HEK293 (cell line): ENCODE measurements at regions not wholly inside any gene's neighbourhood (a gene's known extent, or its start where the extent isn't known, plus 50 kb on each side); places are given as distances from the start of the nearest gene placed in this dataset.

Experiments
- CTCF ChIP-seq: fragments of 450-650 bp; formaldehyde crosslinking; IDR thresholded peaks from 2 replicates; pipeline ENCODE4 v1.5.1; 2016; ENCODE audit warnings: missing biosample characterization, missing genetic modification characterization
- PBX3 ChIP-seq: sonication (generic); formaldehyde crosslinking; IDR thresholded peaks from 2 replicates; pipeline ENCODE4 v1.8.1; 2022; ENCODE audit warnings: mild to moderate bottlenecking, moderate library complexity, missing genetic modification reagents
- ZBTB8A ChIP-seq: fragments of 450-650 bp; formaldehyde crosslinking; IDR thresholded peaks from 2 replicates; pipeline ENCODE4 v1.5.1; 2016; ENCODE audit warnings: missing biosample characterization, missing genetic modification characterization
- ZFP41 ChIP-seq: fragments of 450-650 bp; formaldehyde crosslinking; IDR thresholded peaks from 2 replicates; pipeline ENCODE4 v1.5.1; 2016; ENCODE audit warnings: missing biosample characterization, missing genetic modification characterization, borderline replicate concordance
- ZNF138 ChIP-seq: fragments of 450-650 bp; formaldehyde crosslinking; IDR thresholded peaks from 2 replicates; pipeline ENCODE4 v1.5.1; 2016; ENCODE audit warnings: missing biosample characterization, missing genetic modification characterization, borderline replicate concordance
- ZNF302 ChIP-seq: fragments of 450-650 bp; formaldehyde crosslinking; IDR thresholded peaks from 2 replicates; pipeline ENCODE4 v1.5.1; 2016; ENCODE audit warnings: missing biosample characterization, missing genetic modification characterization, low read depth
- ZNF530 ChIP-seq: fragments of 450-650 bp; formaldehyde crosslinking; IDR thresholded peaks from 2 replicates; pipeline ENCODE4 v1.5.1; 2016; ENCODE audit warnings: low read depth, missing biosample characterization, missing genetic modification characterization
- ZSCAN18 ChIP-seq: fragments of 450-650 bp; formaldehyde crosslinking; IDR thresholded peaks from 2 replicates; pipeline ENCODE4 v1.5.1; 2016; ENCODE audit warnings: missing biosample characterization, missing genetic modification characterization
- ZSCAN30 ChIP-seq: fragments of 450-650 bp; IDR thresholded peaks from 2 replicates; pipeline ENCODE4 v1.5.1; 2018; ENCODE audit warnings: missing biosample characterization, mild to moderate bottlenecking, missing genetic modification characterization, moderate library complexity

DNA sequence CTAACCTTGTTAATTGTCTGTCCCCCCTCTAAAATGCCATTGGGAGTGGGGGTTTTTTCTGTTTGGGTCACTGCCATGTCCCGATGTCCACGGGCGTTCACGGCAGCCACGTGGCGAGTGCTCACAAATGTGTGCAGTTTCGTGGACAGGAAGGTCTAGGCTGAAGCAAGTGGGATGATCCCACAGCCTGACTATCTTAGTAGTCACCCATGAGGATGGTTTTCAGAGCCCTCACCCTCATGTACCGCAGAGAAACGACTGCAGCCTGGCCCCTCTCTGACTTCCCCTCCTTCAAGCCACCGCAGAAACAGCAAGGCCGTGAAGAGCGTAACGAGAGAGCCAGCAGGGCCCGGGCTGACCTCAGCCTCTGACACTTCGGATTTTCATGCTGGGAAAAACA is 52.3 kb upstream of the COX20 start:
- no peak for TF ChIP-seq CTCF
- TF ChIP-seq ZNF138 (tag by site-specific recombination) = no peak
- TF ChIP-seq ZBTB8A = no peak
- TF ChIP-seq ZSCAN18 = no peak
- TF ChIP-seq ZNF302 (tag by site-specific recombination) = no peak
- no peak for TF ChIP-seq ZSCAN30
- TF ChIP-seq ZFP41 (tag by site-specific recombination) = no peak
- TF ChIP-seq ZNF530 (tag by site-specific recombination) = no peak
- no peak for TF ChIP-seq PBX3 (CRISPR knock-in tag)
